PC-9 (cell line): ENCODE measurements at regions not wholly inside any gene's neighbourhood (a gene's known extent, or its start where the extent isn't known, plus 50 kb on each side); places are given as distances from the start of the nearest gene placed in this dataset.

ENCODE experiments used
- CTCF ChIP-seq: fragments of 200-600 bp; sonication (generic); conservative IDR thresholded peaks from 2 replicates; pipeline ENCODE4 v1.6.1; 2017; ENCODE audit warnings: mixed run types, antibody characterized with exemption, mild to moderate bottlenecking, moderate library complexity
- EZH2 ChIP-seq: fragments of 200-600 bp; sonication (generic); IDR thresholded peaks from 2 replicates; pipeline ENCODE4 v1.8.0; 2017; ENCODE audit warnings: antibody characterized with exemption, low read depth

DNA sequence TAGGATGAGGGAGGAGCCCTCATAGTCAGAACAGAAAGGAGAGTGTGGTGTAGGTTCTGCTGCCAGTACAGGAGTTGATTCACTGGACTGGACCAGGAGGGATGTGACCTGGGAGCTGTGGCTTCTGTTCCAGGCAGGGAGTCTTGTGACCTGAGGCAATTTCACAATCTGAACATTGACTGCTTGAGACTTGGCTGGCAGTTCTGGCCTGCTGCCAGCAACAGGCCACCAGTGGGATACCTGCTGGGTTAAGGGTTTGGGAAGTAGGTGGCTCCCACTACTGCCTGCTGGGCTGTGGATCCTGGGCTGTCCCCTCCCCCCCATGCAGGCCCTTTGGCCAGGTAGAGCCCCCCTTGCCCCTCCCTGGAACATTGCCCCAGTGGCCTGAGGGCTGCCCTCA lies 268.6 kb upstream of the ARRDC3 start:
- TF ChIP-seq CTCF: no peak
- TF ChIP-seq EZH2: no peak
